ENCODE measurements at regions not wholly inside any gene's neighbourhood (a gene's known extent, or its start where the extent isn't known, plus 50 kb on each side); places are given as distances from the start of the nearest gene placed in this dataset.

DNA sequence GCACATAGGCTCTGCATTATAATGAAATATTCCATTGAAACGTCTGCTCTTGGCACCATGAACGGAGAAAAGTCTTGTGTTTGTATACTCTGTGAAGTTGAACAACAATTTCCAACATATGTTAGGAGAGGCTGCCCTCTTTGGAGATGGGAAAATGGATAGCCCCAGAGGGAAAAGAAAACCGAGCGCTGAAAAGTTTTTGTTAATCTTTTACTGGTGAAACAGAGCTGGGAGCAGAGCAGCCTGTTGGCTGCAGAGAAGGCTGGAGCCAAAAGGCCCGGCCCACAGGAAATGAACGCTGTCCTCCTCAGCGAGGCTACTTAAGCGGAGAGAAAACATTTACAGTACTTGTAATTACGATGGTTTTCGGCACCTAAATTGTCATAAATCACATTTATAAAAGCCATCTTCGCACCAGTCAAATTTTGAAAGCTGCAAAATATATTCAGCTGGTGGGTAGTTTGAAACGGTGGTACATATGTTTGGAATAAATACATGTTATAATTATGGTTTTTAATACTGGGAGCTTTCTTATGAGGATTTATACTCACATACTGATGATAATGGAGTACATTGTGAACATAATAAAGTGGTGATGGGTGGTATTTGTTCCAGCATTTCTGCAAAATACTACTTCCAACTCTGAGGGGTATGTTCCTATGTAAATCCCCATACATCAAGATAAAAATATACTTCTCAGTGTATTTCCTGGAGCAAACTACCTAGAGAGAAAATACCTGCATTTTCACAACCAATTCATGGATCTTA is 129.6 kb upstream of the CNTLN start:
- TF ChIP-seq, protein P1, sequence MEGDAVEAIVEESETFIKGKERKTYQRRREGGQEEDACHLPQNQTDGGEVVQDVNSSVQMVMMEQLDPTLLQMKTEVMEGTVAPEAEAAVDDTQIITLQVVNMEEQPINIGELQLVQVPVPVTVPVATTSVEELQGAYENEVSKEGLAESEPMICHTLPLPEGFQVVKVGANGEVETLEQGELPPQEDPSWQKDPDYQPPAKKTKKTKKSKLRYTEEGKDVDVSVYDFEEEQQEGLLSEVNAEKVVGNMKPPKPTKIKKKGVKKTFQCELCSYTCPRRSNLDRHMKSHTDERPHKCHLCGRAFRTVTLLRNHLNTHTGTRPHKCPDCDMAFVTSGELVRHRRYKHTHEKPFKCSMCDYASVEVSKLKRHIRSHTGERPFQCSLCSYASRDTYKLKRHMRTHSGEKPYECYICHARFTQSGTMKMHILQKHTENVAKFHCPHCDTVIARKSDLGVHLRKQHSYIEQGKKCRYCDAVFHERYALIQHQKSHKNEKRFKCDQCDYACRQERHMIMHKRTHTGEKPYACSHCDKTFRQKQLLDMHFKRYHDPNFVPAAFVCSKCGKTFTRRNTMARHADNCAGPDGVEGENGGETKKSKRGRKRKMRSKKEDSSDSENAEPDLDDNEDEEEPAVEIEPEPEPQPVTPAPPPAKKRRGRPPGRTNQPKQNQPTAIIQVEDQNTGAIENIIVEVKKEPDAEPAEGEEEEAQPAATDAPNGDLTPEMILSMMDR (IDR thresholded peaks at IDR 0.05) = no peak
- no peaks in the 10 kb centered on the region for H3K27me3 ChIP-seq (ENCODE audit: control insufficient read depth in 1 of 2, insufficient read depth in 2 of 2, low read length in 2 of 2)
- ATAC-seq (ENCODE audit: poor library complexity) (no peak), DNase-seq (no peak)
- no peak overlapping the region for H3K4me3 Mint-ChIP-seq
- no peak overlapping the region for H3K27ac ChIP-seq (ENCODE audit: low read depth in 1 of 2, low read length in 2 of 2)
- no peaks in the 10 kb centered on the region for H3K4me1 Mint-ChIP-seq (ENCODE audit: low read depth)
- intact Hi-C loops (cut with DNase I, micrococcal nuclease) = no loop called here
- no peaks in the 10 kb centered on the region for H3K36me3 Mint-ChIP-seq (ENCODE audit: low read depth)
- H3K36me3 ChIP-seq (ENCODE audit: insufficient read depth, low read length) = no peaks in the 10 kb centered on the region
- peaks cover 7% of the 10 kb centered on the region for H3K9me3 Mint-ChIP-seq
- ChIA-PET POLR2A (no interaction called here), CTCF (no interaction called here)
- H3K4me3 ChIP-seq (ENCODE audit: low read length) = no peak overlapping the region
- no peak overlapping the region for H3K27ac Mint-ChIP-seq
- peaks cover 0 to 4% of the 10 kb centered on the region in 2 experiments for H3K9me3 ChIP-seq (ENCODE audit: control insufficient read depth in 1 of 2, insufficient read depth in 1 of 2, low read length in 2 of 2)
- no peaks in the 10 kb centered on the region for H3K27me3 Mint-ChIP-seq
- no peaks in the 10 kb centered on the region for H3K4me1 ChIP-seq (ENCODE audit: insufficient read depth, low read length)

DNA sequence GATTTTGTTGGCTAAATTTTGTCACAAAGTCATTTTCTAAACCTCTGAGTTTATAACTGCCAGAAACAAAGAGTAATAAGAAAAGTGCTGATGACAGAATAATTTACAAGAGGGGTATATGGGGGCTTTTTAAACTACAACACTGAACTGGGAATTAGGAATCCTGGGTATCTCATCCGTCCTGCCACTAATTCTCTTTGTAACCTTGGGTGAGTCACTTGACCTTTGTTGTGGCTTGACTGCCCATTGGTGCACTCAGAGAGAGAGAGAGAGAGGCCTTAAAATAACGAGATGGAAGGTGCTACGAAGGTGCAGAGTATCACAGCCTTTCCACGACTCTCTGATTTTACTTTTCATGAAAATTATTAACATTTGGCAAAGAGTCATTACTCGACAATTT is 130.3 kb upstream of the CNTLN start:
- DNase-seq (no peak), ATAC-seq (ENCODE audit: poor library complexity) (no peak)
- Histone ChIP-seq H3K27ac (ENCODE audit: low read depth in 1 of 2, low read length in 2 of 2) (no peak overlapping the region), H3K36me3 (ENCODE audit: insufficient read depth, low read length) (no peaks in the 10 kb centered on the region), H3K4me1 (ENCODE audit: insufficient read depth, low read length) (no peaks in the 10 kb centered on the region), H3K9me3 (ENCODE audit: control insufficient read depth in 1 of 2, insufficient read depth in 1 of 2, low read length in 2 of 2) (peaks cover 0 to 4% of the 10 kb centered on the region in 2 experiments), H3K27me3 (ENCODE audit: control insufficient read depth in 1 of 2, insufficient read depth in 2 of 2, low read length in 2 of 2) (no peaks in the 10 kb centered on the region), H3K4me3 (ENCODE audit: low read length) (no peak overlapping the region)
- no peak overlapping the region for H3K4me3 Mint-ChIP-seq
- no peaks in the 10 kb centered on the region for H3K27me3 Mint-ChIP-seq
- POLR2A ChIA-PET = no interaction called here
- no peaks in the 10 kb centered on the region for H3K36me3 Mint-ChIP-seq (ENCODE audit: low read depth)
- H3K9me3 Mint-ChIP-seq = peaks cover 10% of the 10 kb centered on the region
- no peak overlapping the region for H3K27ac Mint-ChIP-seq
- intact Hi-C loops (cut with DNase I, micrococcal nuclease) = no loop called here
- CTCF ChIA-PET = no interaction called here
- TF ChIP-seq, protein P1 (IDR thresholded peaks at IDR 0.05) = no peak
- H3K4me1 Mint-ChIP-seq (ENCODE audit: low read depth) = no peaks in the 10 kb centered on the region

DNA sequence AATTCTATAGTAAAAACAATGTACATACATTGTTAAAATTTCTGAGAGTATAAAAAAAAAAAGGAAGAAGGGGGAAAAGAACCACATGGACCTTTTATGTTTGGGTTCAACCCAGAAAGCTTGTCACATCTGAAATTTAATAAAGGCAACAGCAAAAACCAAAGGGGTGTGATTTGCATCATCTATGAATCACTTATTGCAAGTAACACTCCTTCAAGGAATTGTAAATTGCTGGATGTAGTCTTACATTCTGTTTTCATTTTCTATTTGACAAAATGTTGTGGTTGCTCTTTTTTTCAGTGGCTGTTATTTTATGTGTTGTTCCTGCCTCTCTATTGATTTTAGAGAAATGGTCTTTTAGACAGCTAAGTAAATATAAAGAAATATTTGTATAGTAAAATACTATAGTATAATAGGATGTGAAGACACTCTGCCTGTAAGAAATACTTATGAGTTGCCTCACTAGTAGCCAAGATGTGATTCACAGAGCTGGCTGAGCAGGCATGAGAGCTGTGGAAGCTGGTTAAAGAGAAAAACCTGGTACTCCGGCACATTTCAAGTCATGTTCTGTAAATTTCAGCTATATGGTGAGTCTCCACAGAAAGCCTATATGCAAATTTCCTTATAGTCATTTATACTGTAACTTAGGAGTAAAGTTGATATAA is 131.1 kb upstream of the CNTLN start:
- Mint-ChIP-seq H3K9me3 (peaks cover 13% of the 10 kb centered on the region), H3K27ac (no peak overlapping the region), H3K36me3 (ENCODE audit: low read depth) (no peaks in the 10 kb centered on the region), H3K27me3 (no peaks in the 10 kb centered on the region), H3K4me3 (no peak overlapping the region), H3K4me1 (ENCODE audit: low read depth) (no peaks in the 10 kb centered on the region)
- H3K4me1 ChIP-seq (ENCODE audit: insufficient read depth, low read length) = no peaks in the 10 kb centered on the region
- POLR2A ChIA-PET = no interaction called here
- TF ChIP-seq, protein P1 (IDR thresholded peaks at IDR 0.05) = no peak
- no peak for ATAC-seq (ENCODE audit: poor library complexity)
- H3K4me3 ChIP-seq (ENCODE audit: low read length) = no peak overlapping the region
- CTCF ChIA-PET = no interaction called here
- no peak for DNase-seq
- H3K27ac ChIP-seq (ENCODE audit: low read depth in 1 of 2, low read length in 2 of 2) = no peak overlapping the region
- no peaks in the 10 kb centered on the region for H3K27me3 ChIP-seq (ENCODE audit: control insufficient read depth in 1 of 2, insufficient read depth in 2 of 2, low read length in 2 of 2)
- intact Hi-C loops (cut with DNase I, micrococcal nuclease) = no loop called here
- peaks cover 0 to 4% of the 10 kb centered on the region in 2 experiments for H3K9me3 ChIP-seq (ENCODE audit: control insufficient read depth in 1 of 2, insufficient read depth in 1 of 2, low read length in 2 of 2)
- H3K36me3 ChIP-seq (ENCODE audit: insufficient read depth, low read length) = no peaks in the 10 kb centered on the region
